ENCODE measurements at regions not wholly inside any gene's neighbourhood (a gene's known extent, or its start where the extent isn't known, plus 50 kb on each side); places are given as distances from the start of the nearest gene placed in this dataset.

GRCh38 chr12:4151362-4152121 lies 122.0 kb upstream of the CCND2 start (continued):
- no peak for TF ChIP-seq SKIL (IDR thresholded peaks at IDR 0.05; ENCODE audit: low read depth, poor library complexity, severe bottlenecking)
- no peak for TF ChIP-seq POLR2AphosphoS5 (IDR thresholded peaks at IDR 0.05; ENCODE audit: low read length)
- no peak for TF ChIP-seq ZBTB4 (CRISPR knock-in tag; IDR thresholded peaks at IDR 0.05)
- peak in 1 of 2 experiments; percentile 10; a peak in 1 of 4 replicates for TF ChIP-seq IKZF2 (IDR thresholded peaks at IDR 0.05)
- no peak for TF ChIP-seq NRF1 (conservative IDR thresholded peaks at IDR 0.05; ENCODE audit: low read depth, low read length)
- TF ChIP-seq NFIC (IDR thresholded peaks at IDR 0.05; ENCODE audit: low read depth, low read length): no peak
- no peak for TF ChIP-seq FOS (IDR thresholded peaks at IDR 0.05; ENCODE audit: borderline replicate concordance, extremely low read depth, insufficient read length)
- peak; percentile 87 for TF ChIP-seq EED (IDR thresholded peaks at IDR 0.05; ENCODE audit: low read depth)
- no peak for TF ChIP-seq E4F1 (IDR thresholded peaks at IDR 0.05; ENCODE audit: borderline replicate concordance, partially characterized antibody)
- no peak for TF ChIP-seq SUZ12 (IDR thresholded peaks at IDR 0.05; ENCODE audit: unreplicated experiment)
- no peak for TF ChIP-seq IRF5 (IDR thresholded peaks at IDR 0.05; ENCODE audit: borderline replicate concordance)
- no peak for TF ChIP-seq ATF7 (IDR thresholded peaks at IDR 0.05; ENCODE audit: low read depth)
- TF ChIP-seq MEF2A (IDR thresholded peaks at IDR 0.05; ENCODE audit: insufficient read depth, low read depth, low read length): no peak
- TF ChIP-seq MXI1 (IDR thresholded peaks at IDR 0.05; ENCODE audit: low read depth, low read length): no peak
- TF ChIP-seq BHLHE40 (IDR thresholded peaks at IDR 0.05; ENCODE audit: borderline replicate concordance in 1 of 2, low read depth in 2 of 2, low read length in 1 of 2): 0 out of 4 replicates have a peak, but pooled peaks of 1 of the 2 experiments have one; percentile 3
- no peak for TF ChIP-seq CEBPZ (IDR thresholded peaks at IDR 0.05; ENCODE audit: low read depth, low read length)
